HCT116 (cell line): ENCODE measurements at regions not wholly inside any gene's neighbourhood (a gene's known extent, or its start where the extent isn't known, plus 50 kb on each side); places are given as distances from the start of the nearest gene placed in this dataset.

Experiments
- ATAC-seq: fragments of 200-7000 bp; cut with Tn5 transposase; 2 replicates; pipeline ENCODE4 v1.9.1; 2020; ENCODE audit warnings: mild to moderate bottlenecking, moderate library complexity
- BruUV-seq: library from RNA; stranded (reverse); fragments of 400-500 nt; replicated peaks from 2 replicates; lab custom pipeline; 2021; lab: Mats Ljungman, UMichigan
- CTCF ChIA-PET: fragments of 300-600 bp; sonication (Branson Sonifier 250); formaldehyde crosslinking; loops from one replicate; lab custom pipeline; 2021; ENCODE audit warnings: antibody characterized with exemption; lab: Charles Lee
- POLR2A ChIA-PET: fragments of 300-600, 350-600 bp; sonication (Branson Sonifier 250); formaldehyde crosslinking; loops from one replicate; lab custom pipeline; 2021; ENCODE audit warnings: antibody characterized with exemption; lab: Charles Lee
- RAD21 ChIA-PET, 2 experiments: fragments of 300-600 bp; sonication (Branson Sonifier 250); formaldehyde crosslinking; loops; one replicate each; lab custom pipeline; 2023; ENCODE audit warnings: low total read pairs in 2 of 2; ENCODE audit not compliant: uncharacterized antibody in 2 of 2, unreplicated experiment in 2 of 2, low non-redundant PET in 1 of 2; lab: Charles Lee
- DNase-seq: peaks from one replicate; pipeline ENCODE4 v3.0.0-alpha.2; 2010; ENCODE audit warnings: low read depth, low spot score
- H2AFZ ChIP-seq: fragments of 200-600 bp; shearing (Covaris generic), sonication (generic); 2 replicates; pipeline ENCODE4 v1.6.1; 2017; ENCODE audit warnings: low read depth, mixed run types, mixed read lengths, antibody characterized with exemption, low read length; ENCODE audit not compliant: poor library complexity, severe bottlenecking
- H3K27ac ChIP-seq: 2 replicates; pipeline ENCODE4 v1.5.1; 2012; ENCODE audit warnings: low read depth, low read length
- H3K27me3 ChIP-seq: fragments of 200-600 bp; sonication (generic); 2 replicates; pipeline ENCODE4 v1.6.1; 2016; ENCODE audit warnings: mixed run types, low read length, mixed read lengths; ENCODE audit not compliant: insufficient read depth
- H3K36me3 ChIP-seq, 2 experiments: fragments of 200-500 bp in 1 of 2; fragments of 200-600 bp in 1 of 2; sonication (Bioruptor generic) in 1 of 2; sonication (generic) in 1 of 2; 2 replicates each; pipeline versions ENCODE4 v1.5.1 to v1.6.1; 2014 to 2016; ENCODE audit warnings: low read length in 2 of 2, inconsistent platforms in 1 of 2, mixed read lengths in 1 of 2, mixed run types in 1 of 2; ENCODE audit not compliant: insufficient read depth in 2 of 2, control insufficient read depth in 1 of 2
- H3K4me1 ChIP-seq, 2 experiments: fragments of 200-600 bp in 1 of 2; sonication (generic) in 1 of 2; 2 replicates each; pipeline versions ENCODE4 v1.5.1 to v1.6.1; 2012 to 2017; ENCODE audit warnings: low read length in 2 of 2, inconsistent platforms in 1 of 2, mild to moderate bottlenecking in 1 of 2, mixed read lengths in 1 of 2, mixed run types in 1 of 2, moderate library complexity in 1 of 2; ENCODE audit not compliant: insufficient read depth in 2 of 2, control insufficient read depth in 1 of 2
- H3K4me2 ChIP-seq: fragments of 200-600 bp; sonication (generic); 2 replicates; pipeline ENCODE4 v1.6.1; 2017; ENCODE audit warnings: mixed run types, low read length, mixed read lengths
- H3K4me3 ChIP-seq, 2 experiments: fragments of 200-600 bp in 1 of 2; sonication (generic) in 1 of 2; replicated peaks in 1 of 2; 2 replicates each; pipeline ENCODE4 v1.5.1; 2011 to 2016; ENCODE audit warnings: low read length in 2 of 2, control low read depth in 1 of 2, low read depth in 1 of 2, mild to moderate bottlenecking in 1 of 2, mixed read lengths in 1 of 2, mixed run types in 1 of 2
- H3K79me2 ChIP-seq: fragments of 200-600 bp; sonication (generic); 2 replicates; pipeline ENCODE4 v1.6.1; 2017; ENCODE audit warnings: mild to moderate bottlenecking, mixed run types, low read length, moderate library complexity, mixed read lengths; ENCODE audit not compliant: insufficient read depth
- H3K9ac ChIP-seq: fragments of 200-600 bp; sonication (generic); 2 replicates; pipeline ENCODE4 v1.6.1; 2016; ENCODE audit warnings: low read length, mixed read lengths
- H3K9me2 ChIP-seq: fragments of 200-600 bp; sonication (generic), shearing (Covaris generic); 2 replicates; pipeline ENCODE4 v1.6.1; 2017; ENCODE audit warnings: mixed run types, mild to moderate bottlenecking, moderate library complexity; ENCODE audit not compliant: insufficient read depth
- H3K9me3 ChIP-seq, 2 experiments: fragments of 200-500 bp in 1 of 2; fragments of 200-600 bp in 1 of 2; sonication (Bioruptor generic) in 1 of 2; sonication (generic) in 1 of 2; 2 replicates each; pipeline ENCODE4 v1.6.1; 2014 to 2017; ENCODE audit warnings: low read length in 2 of 2, mixed read lengths in 2 of 2, inconsistent platforms in 1 of 2, low read depth in 1 of 2, mild to moderate bottlenecking in 1 of 2, mixed run types in 1 of 2, moderate library complexity in 1 of 2; ENCODE audit not compliant: control insufficient read depth in 1 of 2, insufficient read depth in 1 of 2
- H4K20me1 ChIP-seq: fragments of 200-600 bp; sonication (generic), shearing (Covaris generic); 2 replicates; pipeline ENCODE4 v1.6.1; 2017; ENCODE audit warnings: mixed run types, mild to moderate bottlenecking, moderate library complexity; ENCODE audit not compliant: insufficient read depth
- ATF3 ChIP-seq: IDR thresholded peaks from 2 replicates; pipeline ENCODE4 v1.6.1; 2012
- ELF1 ChIP-seq: IDR thresholded peaks from 2 replicates; pipeline ENCODE4 v1.6.1; 2012; ENCODE audit warnings: low read depth, borderline replicate concordance
- EZH2 ChIP-seq: fragments of 200-600 bp; sonication (generic); IDR thresholded peaks from 2 replicates; pipeline ENCODE4 v1.6.1; 2017; ENCODE audit warnings: antibody characterized with exemption, mixed run types
- EZH2phosphoT487 ChIP-seq: fragments of 200-600 bp; IDR thresholded peaks from 2 replicates; pipeline ENCODE4 v1.6.1; 2018; ENCODE audit warnings: antibody characterized with exemption, borderline replicate concordance
- FOSL1 ChIP-seq: IDR thresholded peaks from 2 replicates; pipeline ENCODE4 v1.6.1; 2012; ENCODE audit warnings: low read depth
- MAX ChIP-seq: IDR thresholded peaks from 2 replicates; pipeline ENCODE4 v1.6.1; 2012
- SRF ChIP-seq: IDR thresholded peaks from 2 replicates; pipeline ENCODE4 v1.6.1; 2012; ENCODE audit warnings: low read depth
- ZBTB33 ChIP-seq: IDR thresholded peaks from 2 replicates; pipeline ENCODE4 v1.6.1; 2011; ENCODE audit warnings: mild to moderate bottlenecking, low read length, moderate library complexity; ENCODE audit not compliant: insufficient replicate concordance; ENCODE audit errors: extremely low read depth
- intact Hi-C: fragments of 100-400 bp; cut with micrococcal nuclease; formaldehyde crosslinking; loops from 2 replicates; pipeline ENCODE4 v1.10.0; 2022

- ChIA-PET RAD21 (no interaction called here), CTCF (no interaction called here)
- intact Hi-C loops = no loop called here
Measured at GRCh38 chr2:19532547-19533196, 174.2 kb upstream of the OSR1 start.

GRCh38 chr2:19529677-19530076 lies 171.3 kb upstream of the OSR1 start:
- intact Hi-C loops = no loop called here
- Histone ChIP-seq H3K4me3 (no peak overlapping the region), H3K9ac (no peak overlapping the region), H3K27ac (no peak overlapping the region), H3K4me2 (no peak overlapping the region), H3K79me2 (no peaks in the 10 kb centered on the region), H4K20me1 (no peaks in the 10 kb centered on the region), H3K27me3 (no peaks in the 10 kb centered on the region), H3K36me3 (no peaks in the 10 kb centered on the region), H3K9me2 (no peaks in the 10 kb centered on the region), H3K4me1 (peaks cover 0 to 3% of the 10 kb centered on the region in 2 experiments; a peak in 1 of 4 replicates), H3K9me3 (no peaks in the 10 kb centered on the region), H2AFZ (no peak overlapping the region)
- RAD21 ChIA-PET = no interaction called here
- CTCF ChIA-PET = no interaction called here
- no peak for ATAC-seq
- no peak for TF ChIP-seq ATF3
- TF ChIP-seq MAX = no peak
- no peak for TF ChIP-seq SRF
- no peak for TF ChIP-seq FOSL1
- BruUV-seq = no TSS peak
- POLR2A ChIA-PET = no interaction called here
- DNase-seq = no peak

More at GRCh38 chr2:19532547-19533196, 174.2 kb upstream of the OSR1 start:
- TF ChIP-seq ZBTB33 (no peak), EZH2 (no peak), EZH2phosphoT487 (no peak), ELF1 (no peak)
- H3K27me3 ChIP-seq = no peaks in the 10 kb centered on the region
- no peak for ATAC-seq
- no TSS peak for BruUV-seq
- no peaks in the 10 kb centered on the region for H3K36me3 ChIP-seq
- no peak overlapping the region for H2AFZ ChIP-seq
- H3K79me2 ChIP-seq = no peaks in the 10 kb centered on the region
- H3K4me2 ChIP-seq = no peak overlapping the region
- H3K9me3 ChIP-seq = no peaks in the 10 kb centered on the region
- no peak overlapping the region for H3K27ac ChIP-seq
- no peak overlapping the region for H3K4me3 ChIP-seq
- H3K4me1 ChIP-seq = peaks cover 4 to 19% of the 10 kb centered on the region in 2 experiments
- no peak for DNase-seq
- POLR2A ChIA-PET = no interaction called here
- H4K20me1 ChIP-seq = no peaks in the 10 kb centered on the region
- H3K9ac ChIP-seq = no peak overlapping the region
- no peaks in the 10 kb centered on the region for H3K9me2 ChIP-seq
